ENCODE measurements at regions not wholly inside any gene's neighbourhood (a gene's known extent, or its start where the extent isn't known, plus 50 kb on each side); places are given as distances from the start of the nearest gene placed in this dataset.

GRCh38 chr15:70471517-70471916, 291.8 kb downstream of the UACA start:
- no peak for DNase-seq (ENCODE audit: low read depth)
- TF ChIP-seq CTCF (IDR thresholded peaks at IDR 0.05; ENCODE audit: insufficient read depth, low read depth, low read length, missing control alignments), result no peak
- H3K4me3 ChIP-seq (ENCODE audit: low read length), result no peak overlapping the region

DNA sequence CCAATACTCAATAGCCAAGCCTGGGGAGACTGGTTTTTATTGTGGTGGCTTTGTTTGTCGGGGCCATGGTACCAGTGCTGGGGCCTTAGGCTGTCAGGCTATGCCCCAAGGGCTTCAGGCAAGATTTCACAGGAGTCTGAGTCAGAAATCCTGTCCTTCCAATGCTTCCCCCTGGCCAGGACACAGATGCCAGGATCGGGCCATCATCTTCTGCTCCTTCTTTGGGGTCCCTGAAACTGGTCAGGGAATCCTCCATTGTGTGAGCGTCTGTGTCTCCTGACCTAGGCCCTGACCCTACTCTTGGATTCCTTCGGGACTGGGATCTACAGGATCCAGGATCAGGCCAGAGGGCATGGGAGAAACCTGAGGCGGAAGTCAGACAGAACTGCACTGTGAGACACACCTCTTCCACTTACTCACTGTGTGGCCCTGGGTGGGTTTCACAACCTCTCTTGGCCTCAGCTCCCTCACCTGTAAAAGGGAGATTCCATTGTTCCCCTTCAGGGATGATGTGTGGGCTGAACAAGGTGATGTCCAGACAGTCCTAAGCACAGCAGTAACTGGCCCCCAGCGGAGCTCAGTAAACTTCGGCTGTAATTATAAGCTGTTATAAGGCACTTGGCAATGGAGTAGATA, 292.7 kb downstream of the UACA start:
- H3K4me3 ChIP-seq (ENCODE audit: low read length), result no peak overlapping the region
- no peak for TF ChIP-seq CTCF (IDR thresholded peaks at IDR 0.05; ENCODE audit: insufficient read depth, low read depth, low read length, missing control alignments)

GRCh38 chr15:70469651-70470555, 293.5 kb downstream of the UACA start:
- no peak for TF ChIP-seq CTCF (IDR thresholded peaks at IDR 0.05; ENCODE audit: insufficient read depth, low read depth, low read length, missing control alignments)
- no peak for DNase-seq (ENCODE audit: low read depth)
- no peak overlapping the region for H3K4me3 ChIP-seq (ENCODE audit: low read length)

More for the DNA sequence above, 292.7 kb downstream of the UACA start:
- no peak for DNase-seq (ENCODE audit: low read depth)

DNA sequence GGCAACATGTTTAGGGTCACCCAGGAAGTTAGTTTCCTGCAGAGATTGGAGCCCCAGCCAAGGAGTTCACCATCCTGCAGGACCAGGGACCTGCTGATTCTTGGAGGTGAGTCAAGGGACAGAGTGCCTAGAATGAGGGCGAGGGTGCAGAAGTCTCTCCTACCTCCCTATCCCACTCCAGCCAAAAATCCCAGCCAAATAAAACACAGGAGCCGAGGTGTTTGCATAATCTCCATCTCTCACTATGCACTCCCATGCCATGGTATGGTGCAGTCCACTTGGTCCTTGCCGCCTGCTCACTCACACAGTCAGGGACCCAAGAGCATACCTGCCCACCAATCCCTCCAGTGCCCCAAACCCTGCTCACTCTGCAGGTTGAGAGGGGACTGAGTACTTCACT, 294.2 kb downstream of the UACA start:
- DNase-seq (ENCODE audit: low read depth), result no peak
- TF ChIP-seq CTCF (IDR thresholded peaks at IDR 0.05; ENCODE audit: insufficient read depth, low read depth, low read length, missing control alignments), result no peak
- H3K4me3 ChIP-seq (ENCODE audit: low read length), result no peak overlapping the region

GRCh38 chr15:70466895-70467529, 296.3 kb downstream of the UACA start:
- peak; percentile 82 for TF ChIP-seq CTCF (IDR thresholded peaks at IDR 0.05; ENCODE audit: insufficient read depth, low read depth, low read length, missing control alignments)
- peak; percentile 65 for DNase-seq (ENCODE audit: low read depth)

DNA sequence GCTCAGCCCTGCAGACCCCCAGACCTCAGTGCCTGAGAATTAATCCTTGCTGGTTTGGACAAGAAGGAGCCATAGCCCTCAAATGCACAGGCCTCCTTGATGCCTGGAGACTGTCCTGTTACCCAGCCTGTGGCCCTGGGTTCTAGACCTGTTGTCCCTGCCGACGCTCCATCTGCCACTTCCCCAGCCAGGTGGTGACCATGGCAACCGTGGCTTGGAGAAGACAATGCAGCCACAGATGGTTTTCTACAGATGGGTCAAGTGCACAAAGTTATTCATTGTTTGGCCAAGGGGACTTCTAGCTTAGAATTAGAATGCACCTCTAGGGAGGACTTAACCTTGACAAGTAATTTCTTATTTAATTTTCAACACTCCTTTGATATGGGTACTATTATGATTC, 297.1 kb downstream of the UACA start:
- TF ChIP-seq CTCF (IDR thresholded peaks at IDR 0.05; ENCODE audit: insufficient read depth, low read depth, low read length, missing control alignments), result no peak
- H3K4me3 ChIP-seq (ENCODE audit: low read length), result no peak overlapping the region
- DNase-seq (ENCODE audit: low read depth), result no peak

More at GRCh38 chr15:70466895-70467529, 296.3 kb downstream of the UACA start:
- no peak overlapping the region for H3K4me3 ChIP-seq (ENCODE audit: low read length)

All from epithelial cell of esophagus (primary cell).